Vagina (tissue), 2 donors: ENCODE measurements at regions not wholly inside any gene's neighbourhood (a gene's known extent, or its start where the extent isn't known, plus 50 kb on each side); places are given as distances from the start of the nearest gene placed in this dataset.

Experiments used
- DNase-seq, 2 donors: peaks; one replicate each; pipeline ENCODE4 v3.0.0-alpha.2; 2017; ENCODE audit errors: extremely low spot score in 2 of 2
- H3K27ac ChIP-seq: fragments of 200-600 bp; sonication (generic); one replicate; pipeline ENCODE4 v1.5.1; 2019
- H3K27me3 ChIP-seq: fragments of 200-600 bp; sonication (generic); one replicate; pipeline ENCODE4 v1.5.1; 2019
- H3K36me3 ChIP-seq, 2 donors: fragments of 200-600 bp; sonication (generic); one replicate each; pipeline ENCODE4 v1.5.1; 2017 to 2019
- H3K4me1 ChIP-seq: fragments of 200-600 bp; sonication (generic); one replicate; pipeline ENCODE4 v1.5.1; 2019
- H3K4me3 ChIP-seq, 2 donors: fragments of 200-600 bp; sonication (generic); 1 replicate in 1 of 2; 2 replicates in 1 of 2; pipeline ENCODE4 v1.5.1; 2016 to 2019
- H3K9me3 ChIP-seq: fragments of 200-600 bp; sonication (generic); one replicate; pipeline ENCODE4 v1.5.1; 2019
- CTCF ChIP-seq, 3 experiments: fragments of 450-650 bp in 2 of 3; fragments of 200-600 bp in 1 of 3; sonication (generic) in 1 of 3; IDR thresholded peaks; one replicate each; pipeline ENCODE4 v1.5.1; 2017 to 2019; ENCODE audit warnings: antibody characterized with exemption in 3 of 3, mild to moderate bottlenecking in 2 of 3, moderate library complexity in 2 of 3
- POLR2A ChIP-seq, 2 donors: fragments of 450-650 bp; IDR thresholded peaks; one replicate each; pipeline ENCODE4 v1.6.1; 2017; ENCODE audit warnings: antibody characterized with exemption in 2 of 2, mild to moderate bottlenecking in 2 of 2, moderate library complexity in 2 of 2
- POLR2AphosphoS5 ChIP-seq, 2 donors: sonication (generic); formaldehyde crosslinking; IDR thresholded peaks; one replicate each; pipeline ENCODE4 v1.9.0; 2017; ENCODE audit warnings: antibody characterized with exemption in 2 of 2, mild to moderate bottlenecking in 2 of 2, low read depth in 1 of 2; ENCODE audit not compliant: insufficient read depth in 1 of 2
- intact Hi-C: fragments of 100-400 bp; cut with DNase I; formaldehyde crosslinking; loops from one replicate; pipeline ENCODE4 v1.15.1; 2023

GRCh38 chr7:52689912-52690311, 345.5 kb upstream of the POM121L12 start:
- intact Hi-C loops = no loop called here
- DNase-seq = no peak
- TF ChIP-seq POLR2A (IDR thresholded peaks at IDR 0.05) (no peak), CTCF (IDR thresholded peaks at IDR 0.05) (no peak)
- Histone ChIP-seq H3K27me3 (no peaks in the 10 kb centered on the region), H3K27ac (no peak overlapping the region), H3K9me3 (no peaks in the 10 kb centered on the region), H3K4me3 (no peak overlapping the region), H3K36me3 (no peaks in the 10 kb centered on the region), H3K4me1 (no peaks in the 10 kb centered on the region)

- Histone ChIP-seq H3K4me3 (no peak overlapping the region), H3K27ac (no peak overlapping the region), H3K27me3 (no peaks in the 10 kb centered on the region), H3K4me1 (no peaks in the 10 kb centered on the region), H3K9me3 (no peaks in the 10 kb centered on the region), H3K36me3 (no peaks in the 10 kb centered on the region)
- no peak for DNase-seq
- intact Hi-C loops = no loop called here
- TF ChIP-seq POLR2AphosphoS5 (IDR thresholded peaks at IDR 0.05; ENCODE audit: insufficient read depth in 1 of 2, low read depth in 1 of 2) (no peak), POLR2A (IDR thresholded peaks at IDR 0.05) (no peak), CTCF (IDR thresholded peaks at IDR 0.05) (no peak)
Measured at GRCh38 chr7:52685333-52685732, 350.1 kb upstream of the POM121L12 start.

GRCh38 chr7:52684388-52684787, 351.0 kb upstream of the POM121L12 start:
- H3K27me3 ChIP-seq = no peaks in the 10 kb centered on the region
- H3K4me1 ChIP-seq = no peaks in the 10 kb centered on the region
- DNase-seq = no peak
- H3K27ac ChIP-seq = no peak overlapping the region
- H3K36me3 ChIP-seq = no peaks in the 10 kb centered on the region
- no peak overlapping the region for H3K4me3 ChIP-seq
- TF ChIP-seq POLR2A (IDR thresholded peaks at IDR 0.05) = no peak
- TF ChIP-seq CTCF (IDR thresholded peaks at IDR 0.05) = no peak
- no peak for TF ChIP-seq POLR2AphosphoS5 (IDR thresholded peaks at IDR 0.05; ENCODE audit: insufficient read depth in 1 of 2, low read depth in 1 of 2)
- intact Hi-C loops = no loop called here
- no peaks in the 10 kb centered on the region for H3K9me3 ChIP-seq

- H3K9me3 ChIP-seq = no peaks in the 10 kb centered on the region
- H3K36me3 ChIP-seq = no peaks in the 10 kb centered on the region
- H3K27me3 ChIP-seq = no peaks in the 10 kb centered on the region
- intact Hi-C loops = no loop called here
- no peaks in the 10 kb centered on the region for H3K4me1 ChIP-seq
- DNase-seq = no peak
- no peak overlapping the region for H3K4me3 ChIP-seq
- TF ChIP-seq POLR2A (IDR thresholded peaks at IDR 0.05) = no peak
- no peak for TF ChIP-seq POLR2AphosphoS5 (IDR thresholded peaks at IDR 0.05; ENCODE audit: insufficient read depth in 1 of 2, low read depth in 1 of 2)
- TF ChIP-seq CTCF (IDR thresholded peaks at IDR 0.05) = no peak
- H3K27ac ChIP-seq = no peak overlapping the region
Measured at GRCh38 chr7:52682993-52683392, 352.4 kb upstream of the POM121L12 start.

GRCh38 chr7:52670608-52671225, 364.7 kb upstream of the POM121L12 start:
- intact Hi-C loops = no loop called here
- no peaks in the 10 kb centered on the region for H3K36me3 ChIP-seq
- no peak for TF ChIP-seq POLR2A (IDR thresholded peaks at IDR 0.05)
- no peak for TF ChIP-seq CTCF (IDR thresholded peaks at IDR 0.05)
- TF ChIP-seq POLR2AphosphoS5 (IDR thresholded peaks at IDR 0.05; ENCODE audit: insufficient read depth in 1 of 2, low read depth in 1 of 2) = no peak
- no peak overlapping the region for H3K4me3 ChIP-seq
- H3K9me3 ChIP-seq = no peaks in the 10 kb centered on the region
- no peaks in the 10 kb centered on the region for H3K27me3 ChIP-seq
- no peaks in the 10 kb centered on the region for H3K4me1 ChIP-seq
- no peak overlapping the region for H3K27ac ChIP-seq
- no peak for DNase-seq
